GM12865 (cell line): ENCODE measurements at regions not wholly inside any gene's neighbourhood (a gene's known extent, or its start where the extent isn't known, plus 50 kb on each side); places are given as distances from the start of the nearest gene placed in this dataset.

Experiments used
- DNase-seq: peaks from one replicate; pipeline ENCODE4 v3.0.0; 2010; ENCODE audit warnings: low read depth
- H3K4me3 ChIP-seq: 2 replicates; pipeline ENCODE4 v1.5.1; 2011; ENCODE audit warnings: mild to moderate bottlenecking, low read depth, low read length, control low read depth
- TF ChIP-seq, protein P1 (sequence below): IDR thresholded peaks from 2 replicates; pipeline ENCODE4 v1.5.1; 2011; ENCODE audit warnings: low read length, control low read depth, low read depth, inconsistent platforms; ENCODE audit not compliant: insufficient read depth; ENCODE audit errors: missing control alignments

DNA sequence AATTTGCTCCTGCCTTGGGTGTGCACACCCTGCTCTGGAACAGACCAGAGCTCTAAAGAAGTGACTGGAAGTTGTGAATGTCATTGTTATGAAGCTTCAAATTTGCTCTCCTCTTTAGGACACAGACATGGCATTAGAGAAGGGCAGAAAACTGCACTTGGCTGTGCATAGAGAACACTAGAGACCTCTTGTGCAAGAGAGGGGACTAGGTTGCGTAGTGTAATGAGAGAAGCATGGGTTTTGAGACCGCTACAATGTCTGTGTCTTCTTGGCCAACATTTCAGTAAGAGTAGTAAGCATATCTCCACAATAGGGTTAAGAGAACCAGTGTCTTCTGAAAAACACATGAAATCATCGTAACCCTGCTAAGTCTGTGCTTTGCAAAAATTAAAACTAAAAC lies 423.3 kb downstream of the SPRY2 start:
- TF ChIP-seq, protein P1, sequence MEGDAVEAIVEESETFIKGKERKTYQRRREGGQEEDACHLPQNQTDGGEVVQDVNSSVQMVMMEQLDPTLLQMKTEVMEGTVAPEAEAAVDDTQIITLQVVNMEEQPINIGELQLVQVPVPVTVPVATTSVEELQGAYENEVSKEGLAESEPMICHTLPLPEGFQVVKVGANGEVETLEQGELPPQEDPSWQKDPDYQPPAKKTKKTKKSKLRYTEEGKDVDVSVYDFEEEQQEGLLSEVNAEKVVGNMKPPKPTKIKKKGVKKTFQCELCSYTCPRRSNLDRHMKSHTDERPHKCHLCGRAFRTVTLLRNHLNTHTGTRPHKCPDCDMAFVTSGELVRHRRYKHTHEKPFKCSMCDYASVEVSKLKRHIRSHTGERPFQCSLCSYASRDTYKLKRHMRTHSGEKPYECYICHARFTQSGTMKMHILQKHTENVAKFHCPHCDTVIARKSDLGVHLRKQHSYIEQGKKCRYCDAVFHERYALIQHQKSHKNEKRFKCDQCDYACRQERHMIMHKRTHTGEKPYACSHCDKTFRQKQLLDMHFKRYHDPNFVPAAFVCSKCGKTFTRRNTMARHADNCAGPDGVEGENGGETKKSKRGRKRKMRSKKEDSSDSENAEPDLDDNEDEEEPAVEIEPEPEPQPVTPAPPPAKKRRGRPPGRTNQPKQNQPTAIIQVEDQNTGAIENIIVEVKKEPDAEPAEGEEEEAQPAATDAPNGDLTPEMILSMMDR: no peak
- no peak for DNase-seq
- H3K4me3 ChIP-seq: no peak overlapping the region

DNA sequence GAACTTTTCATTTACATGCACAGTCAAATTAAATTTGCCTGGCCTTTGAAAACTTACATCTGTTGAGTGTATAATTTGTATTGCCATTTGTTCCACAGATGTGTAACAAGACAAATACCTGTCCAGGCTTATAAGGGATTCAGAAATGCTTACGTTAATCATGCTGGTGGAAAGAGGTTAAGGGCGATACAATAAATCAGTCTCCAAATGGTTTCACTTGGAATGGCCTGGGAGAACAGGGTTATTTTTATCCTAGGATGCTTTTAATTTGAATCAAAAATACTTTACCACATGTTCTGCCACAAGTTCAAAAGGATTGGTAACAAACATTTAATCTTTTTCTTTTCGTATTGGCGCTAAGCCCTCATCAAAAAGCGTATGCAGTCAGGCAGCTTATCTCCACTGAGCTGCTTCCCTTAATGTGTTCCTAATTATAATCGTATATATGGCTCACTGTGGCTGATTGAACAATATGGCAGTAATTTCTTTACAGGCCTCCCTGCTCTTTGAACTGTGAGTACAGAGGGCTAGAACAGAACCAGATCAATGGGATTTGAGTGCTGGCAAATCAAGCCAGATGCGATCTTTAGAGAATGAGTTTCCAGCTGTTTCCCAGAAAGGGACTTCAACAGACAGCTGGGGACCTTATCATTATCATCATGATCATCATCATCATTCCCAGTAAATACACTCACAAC lies 425.7 kb downstream of the SPRY2 start:
- TF ChIP-seq, protein P1: no peak
- no peak overlapping the region for H3K4me3 ChIP-seq
- DNase-seq: no peak

DNA sequence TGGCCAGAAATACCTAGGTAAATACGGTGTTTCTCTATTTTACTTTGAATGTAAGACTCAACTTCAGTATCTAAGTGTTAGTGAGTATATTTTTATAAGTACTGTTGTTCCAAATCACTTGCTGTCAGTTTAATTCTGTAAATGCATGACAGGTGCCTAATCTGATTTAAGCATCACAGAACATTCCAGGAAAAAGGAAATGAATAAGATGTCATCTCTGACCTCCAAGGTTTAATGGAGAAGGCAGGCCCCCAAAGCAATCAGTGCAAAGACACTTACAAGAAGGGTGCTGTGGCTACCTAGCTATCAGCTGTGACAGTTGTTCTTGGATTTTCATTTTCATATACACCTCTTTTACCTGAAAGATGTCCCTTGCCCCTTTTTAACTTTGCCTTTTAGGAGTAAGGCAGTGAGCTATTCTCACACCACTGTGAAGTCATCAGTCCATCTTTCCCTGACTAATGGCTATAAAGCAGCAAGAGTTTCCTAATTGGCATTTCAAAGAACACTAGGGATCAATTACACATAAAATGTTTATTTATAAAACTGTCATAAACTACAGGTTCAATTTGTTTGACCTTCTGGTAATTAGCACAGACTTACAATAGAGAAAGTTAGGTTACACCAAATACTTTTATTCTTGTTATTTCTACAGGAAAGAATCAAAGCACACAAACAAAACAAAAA lies 427.6 kb downstream of the SPRY2 start:
- H3K4me3 ChIP-seq: no peak overlapping the region
- no peak for DNase-seq
- TF ChIP-seq, protein P1: no peak

DNA sequence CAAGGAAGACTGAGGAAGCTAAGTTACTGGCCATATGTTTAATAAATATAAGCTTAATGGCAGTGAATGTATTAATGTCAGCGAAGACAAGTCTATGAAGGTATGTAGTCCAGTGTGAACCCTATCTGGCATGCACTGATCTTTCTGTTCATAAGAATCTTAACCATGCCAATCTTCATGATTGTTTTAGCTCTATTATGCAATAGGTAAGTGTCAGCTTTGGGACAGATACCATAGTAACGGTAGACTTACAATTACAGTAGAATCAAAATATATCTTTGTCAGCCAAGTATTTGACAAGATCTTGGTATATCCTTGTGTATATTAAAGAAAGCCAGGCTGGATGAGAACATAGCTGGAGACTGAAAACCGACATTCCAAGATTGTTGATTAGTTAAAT lies 428.5 kb downstream of the SPRY2 start:
- DNase-seq: no peak
- TF ChIP-seq, protein P1: no peak

DNA sequence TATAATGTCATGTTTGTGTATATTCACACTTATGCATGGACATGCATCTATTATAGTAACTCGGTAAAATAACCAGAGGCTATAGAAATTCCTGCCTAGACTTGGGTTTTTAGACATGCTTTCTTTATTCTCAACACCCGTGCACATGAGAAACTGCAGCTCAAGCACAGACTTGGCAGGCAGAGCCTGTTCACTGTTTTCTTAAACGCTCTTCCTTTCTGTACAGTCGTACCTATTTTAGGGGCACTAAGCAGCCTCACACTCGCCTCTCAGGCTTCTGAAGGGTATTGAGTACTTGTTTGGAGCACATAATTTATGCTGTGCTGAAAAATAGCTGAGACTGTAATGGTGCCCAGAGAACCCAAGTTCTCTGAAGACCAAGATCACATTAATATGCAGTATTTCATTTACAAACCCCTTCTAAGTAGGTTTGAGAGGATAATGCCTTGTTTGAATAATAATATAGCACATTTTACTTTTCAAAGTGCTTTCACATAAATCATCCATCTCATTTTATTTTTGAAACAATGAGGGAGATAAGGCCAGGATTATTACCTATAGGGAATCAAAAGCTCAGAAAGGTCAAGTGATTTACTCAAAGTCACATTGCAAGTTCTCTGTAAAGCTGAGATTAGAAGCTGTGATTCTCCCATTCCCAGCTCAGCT lies 429.9 kb downstream of the SPRY2 start:
- TF ChIP-seq, protein P1: no peak
- no peak for DNase-seq
- no peak overlapping the region for H3K4me3 ChIP-seq

More for the DNA sequence above, 428.5 kb downstream of the SPRY2 start:
- no peak overlapping the region for H3K4me3 ChIP-seq

DNA sequence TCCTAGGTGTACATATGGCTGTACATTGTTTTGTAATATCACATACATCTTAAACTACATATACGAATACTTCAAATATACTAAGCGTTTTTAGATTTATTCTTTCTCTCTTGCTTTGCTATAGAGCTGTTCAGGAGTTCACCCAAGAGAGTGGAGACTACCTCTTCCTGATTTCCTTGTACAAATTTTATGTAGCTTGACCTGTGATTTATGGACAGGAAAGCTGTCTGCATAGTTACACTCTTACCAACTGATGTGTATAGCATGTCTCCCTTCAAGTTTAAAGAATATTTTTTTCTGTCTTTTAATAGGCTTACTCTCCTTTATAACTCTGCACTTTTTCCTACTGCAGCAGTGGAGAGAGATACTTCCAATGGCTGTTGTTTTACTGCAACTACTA lies 428.7 kb downstream of the NDFIP2 start:
- TF ChIP-seq, protein P1: no peak
- DNase-seq: no peak
- H3K4me3 ChIP-seq: no peak overlapping the region
